Muscle layer of colon (tissue), 2 donors: ENCODE measurements at regions not wholly inside any gene's neighbourhood (a gene's known extent, or its start where the extent isn't known, plus 50 kb on each side); places are given as distances from the start of the nearest gene placed in this dataset.
A peak's percentile ranks its signal among the peaks of the same experiment; 100 is the strongest.
"Not testable (repeated sequence)": the region's sequence is repeated elsewhere in the genome, so short reads cannot be mapped to it uniquely, and the experiment has no call there.

Source experiments
- H3K27ac ChIP-seq: one replicate; pipeline ENCODE4 v1.7.0; 2013; ENCODE audit warnings: low read depth, mild to moderate bottlenecking, low read length, moderate library complexity
- H3K27me3 ChIP-seq, 2 donors: one replicate each; pipeline ENCODE4 v1.7.0; 2013; ENCODE audit warnings: low read length in 2 of 2, mild to moderate bottlenecking in 2 of 2; ENCODE audit not compliant: insufficient read depth in 2 of 2, control insufficient read depth in 1 of 2
- H3K36me3 ChIP-seq: one replicate; pipeline ENCODE4 v1.7.0; 2013; ENCODE audit warnings: mild to moderate bottlenecking, low read length; ENCODE audit not compliant: insufficient read depth
- H3K4me1 ChIP-seq: one replicate; pipeline ENCODE4 v1.7.0; 2013; ENCODE audit warnings: mild to moderate bottlenecking, low read length; ENCODE audit not compliant: insufficient read depth
- H3K4me3 ChIP-seq, 2 donors: one replicate each; pipeline ENCODE4 v1.7.0; 2013; ENCODE audit warnings: low read length in 2 of 2, low read depth in 1 of 2, mild to moderate bottlenecking in 1 of 2, moderate library complexity in 1 of 2
- H3K9ac ChIP-seq: one replicate; pipeline ENCODE4 v1.7.0; 2013; ENCODE audit warnings: low read length
- H3K9me3 ChIP-seq: one replicate; pipeline ENCODE4 v1.7.0; 2013; ENCODE audit warnings: mild to moderate bottlenecking, low read length
- donor health status: abdominal sarcoma.
- donor health status: Adenocarcinoma of cecum.

DNA sequence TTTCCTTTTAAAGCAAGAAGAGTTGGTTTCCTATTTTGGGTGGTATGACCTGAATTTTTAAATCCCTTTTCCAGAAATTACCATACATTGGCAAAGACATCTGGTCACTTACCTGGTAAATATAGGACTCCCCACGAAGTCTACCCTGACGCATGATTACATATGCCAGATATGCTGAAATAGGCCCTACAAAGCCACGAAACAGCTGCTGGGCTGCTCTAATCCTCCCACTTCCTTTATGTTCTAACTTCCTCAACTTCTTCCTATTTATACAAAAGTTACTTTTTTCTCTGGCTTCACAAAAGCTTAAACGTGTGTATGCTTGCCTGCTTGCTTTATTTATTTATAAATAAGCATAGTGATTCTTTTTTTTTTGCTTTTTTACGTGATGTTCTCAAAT is 186.0 kb upstream of the EPHA4 start:
- no peak overlapping the region for H3K9ac ChIP-seq

GRCh38 chr2:221753401-221753800 is 181.3 kb upstream of the EPHA4 start:
- Histone ChIP-seq H3K4me1 (peaks cover 11% of the 10 kb centered on the region), H3K9ac (no peak overlapping the region), H3K36me3 (no peaks in the 10 kb centered on the region), H3K9me3 (no peaks in the 10 kb centered on the region), H3K4me3 (no peak overlapping the region), H3K27ac (no peak overlapping the region), H3K27me3 (no peaks in the 10 kb centered on the region)

More for the DNA sequence above, 186.0 kb upstream of the EPHA4 start:
- Histone ChIP-seq H3K27me3 (no peaks in the 10 kb centered on the region), H3K36me3 (no peaks in the 10 kb centered on the region), H3K9me3 (no peaks in the 10 kb centered on the region), H3K4me1 (no peaks in the 10 kb centered on the region), H3K4me3 (no peak overlapping the region), H3K27ac (no peak overlapping the region)

DNA sequence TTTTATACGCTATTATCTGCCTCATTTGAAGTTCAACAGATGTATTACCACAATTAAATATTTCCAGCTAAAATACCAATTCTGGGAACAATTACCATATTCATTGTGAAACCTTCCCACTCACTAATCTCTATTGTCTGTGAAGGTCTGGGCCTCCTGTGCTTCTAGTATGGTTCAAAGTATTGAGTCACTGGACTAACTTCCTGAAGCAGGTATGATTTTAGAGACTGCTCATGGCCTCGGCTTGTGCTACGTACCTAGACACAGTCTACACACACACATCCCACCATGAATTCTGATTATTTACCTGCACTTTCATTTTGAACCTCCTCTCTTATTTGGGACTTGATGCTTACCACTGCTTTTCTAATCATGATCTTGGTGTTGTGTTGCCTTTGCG is 180.7 kb upstream of the EPHA4 start:
- Histone ChIP-seq H3K27ac (no peak overlapping the region), H3K9me3 (no peaks in the 10 kb centered on the region), H3K9ac (no peak overlapping the region)

GRCh38 chr2:221750316-221750715 is 178.2 kb upstream of the EPHA4 start:
- H3K27ac ChIP-seq, result peak overlapping the region; percentile 12
- H3K4me1 ChIP-seq, result peaks cover 11% of the 10 kb centered on the region
- H3K36me3 ChIP-seq, result no peaks in the 10 kb centered on the region
- no peaks in the 10 kb centered on the region for H3K9me3 ChIP-seq
- no peak overlapping the region for H3K9ac ChIP-seq
- no peaks in the 10 kb centered on the region for H3K27me3 ChIP-seq
- H3K4me3 ChIP-seq, result no peak overlapping the region

More for the DNA sequence above, 180.7 kb upstream of the EPHA4 start:
- no peak overlapping the region for H3K4me3 ChIP-seq
- no peaks in the 10 kb centered on the region for H3K36me3 ChIP-seq
- H3K4me1 ChIP-seq, result peaks cover 11% of the 10 kb centered on the region
- H3K27me3 ChIP-seq, result no peaks in the 10 kb centered on the region

DNA sequence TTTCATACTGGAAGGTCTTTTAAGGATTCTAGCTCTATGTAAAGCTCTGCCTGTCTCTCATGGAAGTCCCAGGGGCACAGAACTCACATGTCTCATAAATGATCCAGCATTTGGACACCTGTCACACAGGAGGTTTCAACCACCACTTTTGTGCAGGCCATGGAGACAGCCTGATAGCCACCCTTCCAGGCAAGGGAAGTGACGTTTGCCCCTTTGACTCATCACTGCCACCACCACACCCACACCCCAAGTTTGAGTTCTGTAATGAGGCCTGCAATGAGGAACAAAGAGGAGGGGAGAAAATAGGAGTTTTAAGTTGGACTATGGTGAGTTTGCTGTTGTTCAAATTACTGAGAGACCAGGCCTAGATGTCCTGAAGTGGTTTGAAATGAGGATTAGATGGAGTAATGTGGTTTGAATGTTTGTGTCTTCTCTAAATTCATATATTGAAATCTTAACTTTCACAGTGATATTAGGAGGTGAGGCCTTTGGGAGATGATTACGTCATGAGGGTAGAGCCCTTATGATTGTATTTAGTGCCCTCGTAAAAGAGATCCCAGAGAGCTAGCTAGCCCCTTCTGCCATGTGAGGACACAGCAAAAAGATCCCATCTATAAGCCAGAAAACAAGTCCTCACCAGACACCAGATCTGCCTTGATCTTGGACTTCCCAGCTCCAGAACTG is 175.3 kb upstream of the EPHA4 start:
- H3K9ac ChIP-seq, result no peak overlapping the region
- no peak overlapping the region for H3K27ac ChIP-seq
- H3K4me3 ChIP-seq, result no peak overlapping the region
- H3K9me3 ChIP-seq, result no peaks in the 10 kb centered on the region
- no peaks in the 10 kb centered on the region for H3K36me3 ChIP-seq
- no peaks in the 10 kb centered on the region for H3K27me3 ChIP-seq
- peaks cover 11% of the 10 kb centered on the region for H3K4me1 ChIP-seq

- Histone ChIP-seq H3K27ac (no peak overlapping the region), H3K9ac (no peak overlapping the region), H3K4me1 (no peaks in the 10 kb centered on the region), H3K9me3 (no peaks in the 10 kb centered on the region), H3K4me3 (no peak overlapping the region), H3K27me3 (no peaks in the 10 kb centered on the region), H3K36me3 (no peaks in the 10 kb centered on the region)
These were observed 169.6 kb upstream of the EPHA4 start for GRCh38 chr2:221741496-221742211.

DNA sequence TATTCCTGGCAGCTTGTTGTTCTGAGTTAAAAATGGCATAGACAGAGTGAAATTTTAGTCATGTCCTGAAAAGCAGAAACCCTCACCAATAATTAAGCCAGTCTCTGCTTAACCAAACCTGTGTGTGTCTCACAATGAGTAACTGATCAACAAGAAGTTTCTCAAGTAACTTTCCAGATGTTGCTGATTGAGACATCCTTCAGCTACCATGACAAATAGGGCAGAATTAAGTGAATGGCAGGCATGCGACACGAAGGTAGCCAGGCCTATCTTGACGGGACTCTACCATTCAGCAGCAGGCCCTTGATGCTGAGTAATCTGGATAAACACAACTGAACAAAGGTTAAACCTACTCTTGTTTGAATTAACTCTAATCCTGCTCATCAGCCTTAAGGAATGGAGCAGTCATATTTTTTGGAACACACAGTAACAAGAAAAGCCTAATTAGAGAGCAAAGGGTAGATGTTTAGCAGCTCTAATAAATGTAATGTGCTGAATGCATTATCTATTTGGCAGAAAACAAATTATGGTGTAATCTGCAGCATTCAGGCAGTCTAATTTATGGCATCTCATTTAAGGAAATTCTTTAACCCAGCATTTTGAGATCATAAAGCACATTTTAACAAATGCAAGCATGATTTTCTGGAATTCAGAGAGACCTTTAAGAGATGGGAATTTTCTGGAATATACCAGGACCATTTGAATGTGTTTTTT is 159.5 kb upstream of the EPHA4 start:
- no peaks in the 10 kb centered on the region for H3K9me3 ChIP-seq
- no peak overlapping the region for H3K9ac ChIP-seq
- H3K27ac ChIP-seq, result no peak overlapping the region
- H3K27me3 ChIP-seq, result no peaks in the 10 kb centered on the region
- H3K36me3 ChIP-seq, result no peaks in the 10 kb centered on the region
- H3K4me3 ChIP-seq, result no peak overlapping the region
- no peaks in the 10 kb centered on the region for H3K4me1 ChIP-seq

- Histone ChIP-seq H3K4me1 (no peaks in the 10 kb centered on the region), H3K4me3 (no peak overlapping the region), H3K9me3 (no peaks in the 10 kb centered on the region), H3K36me3 (no peaks in the 10 kb centered on the region), H3K27ac (no peak overlapping the region), H3K27me3 (no peaks in the 10 kb centered on the region), H3K9ac (no peak overlapping the region)
These were observed 154.9 kb upstream of the EPHA4 start for GRCh38 chr2:221726894-221727513.

DNA sequence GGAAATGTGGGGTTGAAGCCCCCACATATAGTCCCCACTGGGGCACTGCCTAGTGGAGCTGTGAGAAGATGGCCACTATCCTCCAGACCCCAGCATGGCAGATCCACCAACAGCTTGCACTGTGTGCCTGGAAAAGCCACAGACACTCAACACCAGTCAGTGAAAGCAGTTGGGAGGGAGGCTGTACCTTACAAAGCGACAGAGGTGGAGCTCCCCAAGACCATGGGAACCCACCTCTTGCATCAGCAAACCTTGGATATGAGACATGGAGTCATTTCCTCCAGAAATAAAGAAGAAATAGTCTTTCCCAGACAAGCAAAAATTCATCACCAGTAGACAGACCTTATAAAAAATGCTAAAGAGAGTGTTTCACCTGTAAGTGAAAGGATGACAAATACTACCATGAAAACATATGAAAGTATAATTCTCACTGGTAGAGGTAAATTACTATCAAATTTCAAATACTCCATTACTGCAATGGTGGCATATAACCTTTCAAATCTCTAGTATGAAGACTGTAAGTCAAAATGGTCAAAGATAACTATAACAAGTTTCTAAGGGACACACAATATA is 152.6 kb upstream of the EPHA4 start:
- Histone ChIP-seq H3K27me3 (no peaks in the 10 kb centered on the region), H3K9ac (no peak overlapping the region), H3K27ac (no peak overlapping the region), H3K4me3 (no peak overlapping the region), H3K36me3 (no peaks in the 10 kb centered on the region), H3K4me1 (no peaks in the 10 kb centered on the region), H3K9me3 (no peaks in the 10 kb centered on the region)

DNA sequence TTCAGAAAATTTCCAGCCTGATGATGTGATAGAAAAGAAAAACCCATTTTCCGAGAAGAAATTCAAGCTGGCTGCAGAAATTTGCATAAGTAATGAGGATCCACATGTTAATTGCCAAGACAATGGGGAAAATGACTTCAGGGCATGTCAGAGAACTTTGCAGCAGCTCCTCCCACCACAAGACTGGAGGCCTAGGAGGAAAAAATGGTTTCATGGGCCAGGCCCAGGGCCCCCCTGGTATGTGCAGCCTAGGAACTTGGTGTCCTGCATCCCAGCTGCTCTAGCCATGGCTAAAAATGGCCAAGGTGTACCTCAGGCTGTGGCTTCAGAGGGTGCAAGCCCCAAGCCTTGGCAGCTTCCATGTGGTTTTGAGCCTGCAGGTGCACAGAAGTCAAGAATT is 152.0 kb upstream of the EPHA4 start:
- H3K27ac ChIP-seq, H3K9ac ChIP-seq, H3K9me3 ChIP-seq, H3K27me3 ChIP-seq, H3K36me3 ChIP-seq, H3K4me1 ChIP-seq, H3K4me3 ChIP-seq: not testable (repeated sequence)
